SK-N-SH (cell line): ENCODE measurements at regions not wholly inside any gene's neighbourhood (a gene's known extent, or its start where the extent isn't known, plus 50 kb on each side); places are given as distances from the start of the nearest gene placed in this dataset.

Experiments used
- CTCF ChIA-PET: fragments of 300-600, 350-600 bp; formaldehyde crosslinking; extraction: SDS; loops from one replicate; lab custom pipeline; 2021; lab: Yijun Ruan, JAX
- POLR2A ChIA-PET: fragments of 350-600 bp; sonication (Branson Sonifier 250); formaldehyde crosslinking; extraction: SDS; loops from one replicate; lab custom pipeline; 2020; ENCODE audit warnings: antibody characterized with exemption, inconsistent platforms; lab: Yijun Ruan, JAX
- DNase-seq: peaks from one replicate; pipeline ENCODE4 v3.0.0; 2012
- H2AFZ ChIP-seq: fragments of 200-600 bp; sonication (generic); 2 replicates; pipeline ENCODE4 v1.8.1; 2016; ENCODE audit warnings: antibody characterized with exemption, mild to moderate bottlenecking, low read depth
- H3F3A ChIP-seq: fragments of 200-600 bp; sonication (generic); replicated peaks from 2 replicates; pipeline ENCODE3; 2016; ENCODE audit warnings: antibody characterized with exemption, mild to moderate bottlenecking; ENCODE audit not compliant: insufficient read depth
- H3K27ac ChIP-seq, 2 experiments: fragments of 200-500 bp in 1 of 2; fragments of 200-600 bp in 1 of 2; sonication (Bioruptor generic) in 1 of 2; sonication (generic), shearing (Covaris generic) in 1 of 2; 2 replicates each; pipeline versions ENCODE4 v1.5.1 to v1.6.1; 2014 to 2016; ENCODE audit warnings: low read depth in 2 of 2, inconsistent platforms in 1 of 2, low read length in 1 of 2, mild to moderate bottlenecking in 1 of 2, mixed read lengths in 1 of 2
- H3K27me3 ChIP-seq: fragments of 200-600 bp; sonication (generic), shearing (Covaris generic); 2 replicates; pipeline ENCODE4 v1.6.1; 2016; ENCODE audit warnings: mixed run types; ENCODE audit not compliant: insufficient read depth
- H3K36me3 ChIP-seq, 2 experiments: fragments of 200-500 bp in 1 of 2; fragments of 200-600 bp in 1 of 2; sonication (Bioruptor generic) in 1 of 2; sonication (generic) in 1 of 2; replicated peaks in 1 of 2; 2 replicates each; pipeline versions ENCODE3 to v1.5.1; 2014 to 2016; ENCODE audit warnings: low read length in 1 of 2, mild to moderate bottlenecking in 1 of 2; ENCODE audit not compliant: insufficient read depth in 2 of 2, control insufficient read depth in 1 of 2
- H3K4me1 ChIP-seq, 2 experiments: fragments of 200-500 bp in 1 of 2; fragments of 200-600 bp in 1 of 2; sonication (Bioruptor generic) in 1 of 2; sonication (generic), shearing (Covaris generic) in 1 of 2; 2 replicates each; pipeline versions ENCODE4 v1.5.1 to v1.6.1; 2014 to 2016; ENCODE audit warnings: low read depth in 1 of 2, low read length in 1 of 2, mixed run types in 1 of 2; ENCODE audit not compliant: insufficient read depth in 2 of 2, control insufficient read depth in 1 of 2
- H3K4me2 ChIP-seq: fragments of 200-600 bp; sonication (generic), shearing (Covaris generic); 2 replicates; pipeline ENCODE4 v1.6.1; 2017; ENCODE audit warnings: mixed run types
- H3K4me3 ChIP-seq, 2 experiments: fragments of 200-500 bp in 1 of 2; fragments of 200-600 bp in 1 of 2; sonication (Bioruptor generic) in 1 of 2; sonication (generic), shearing (Covaris generic) in 1 of 2; 2 replicates each; pipeline versions ENCODE4 v1.5.1 to v1.8.1; 2014 to 2016; ENCODE audit warnings: low read depth in 2 of 2, inconsistent platforms in 1 of 2, low read length in 1 of 2, mild to moderate bottlenecking in 1 of 2, mixed read lengths in 1 of 2, moderate library complexity in 1 of 2
- H3K79me2 ChIP-seq: fragments of 200-600 bp; sonication (generic); 2 replicates; pipeline ENCODE4 v1.8.1; 2017; ENCODE audit warnings: mild to moderate bottlenecking; ENCODE audit not compliant: insufficient read depth
- H3K9ac ChIP-seq: fragments of 200-600 bp; sonication (generic); 2 replicates; pipeline ENCODE4 v1.6.1; 2017; ENCODE audit warnings: mixed run types
- H3K9me2 ChIP-seq: fragments of 200-600 bp; sonication (generic); 2 replicates; pipeline ENCODE4 v1.6.1; 2017; ENCODE audit warnings: mixed run types
- H3K9me3 ChIP-seq: fragments of 200-600 bp; sonication (generic); 2 replicates; pipeline ENCODE4 v1.6.1; 2017; ENCODE audit warnings: mixed run types, mild to moderate bottlenecking, moderate library complexity
- H4K20me1 ChIP-seq: fragments of 200-600 bp; sonication (generic); 2 replicates; pipeline ENCODE4 v1.6.1; 2017; ENCODE audit warnings: mild to moderate bottlenecking, mixed run types; ENCODE audit not compliant: insufficient read depth
- CHD2 ChIP-seq: fragments of 150-350 bp; IDR thresholded peaks from 2 replicates; pipeline ENCODE4 v1.6.1; 2018; ENCODE audit warnings: low read length; ENCODE audit not compliant: partially characterized antibody
- ELF1 ChIP-seq: IDR thresholded peaks from 2 replicates; pipeline ENCODE4 v1.4.0; 2012
- EP300 ChIP-seq, 2 experiments: IDR thresholded peaks; 2 replicates each; pipeline versions ENCODE4 v1.4.0 to v1.6.1; 2012; ENCODE audit warnings: borderline replicate concordance in 1 of 2, low read depth in 1 of 2, low read length in 1 of 2
- FOXJ3 ChIP-seq: sonication (generic); formaldehyde crosslinking; IDR thresholded peaks from 2 replicates; pipeline ENCODE4 v1.5.1; 2020; ENCODE audit warnings: mild to moderate bottlenecking, missing genetic modification reagents
- GABPA ChIP-seq: IDR thresholded peaks from 2 replicates; pipeline ENCODE4 v1.4.0; 2012; ENCODE audit warnings: low read depth, mild to moderate bottlenecking
- JUND ChIP-seq: IDR thresholded peaks from 2 replicates; pipeline ENCODE4 v1.4.0; 2012
- MEF2A ChIP-seq: IDR thresholded peaks from 2 replicates; pipeline ENCODE4 v1.4.0; 2012; ENCODE audit warnings: low read depth, borderline replicate concordance
- NFIC ChIP-seq: IDR thresholded peaks from 2 replicates; pipeline ENCODE4 v1.4.0; 2012; ENCODE audit warnings: borderline replicate concordance
- PBX3 ChIP-seq: IDR thresholded peaks from 2 replicates; pipeline ENCODE4; 2012
- RAD21 ChIP-seq: IDR thresholded peaks from 2 replicates; pipeline ENCODE4 v1.6.1; 2012; ENCODE audit warnings: mild to moderate bottlenecking, low read length
- REST ChIP-seq: IDR thresholded peaks from 2 replicates; pipeline ENCODE4 v1.6.1; 2012; ENCODE audit warnings: mild to moderate bottlenecking, low read depth, low read length, moderate library complexity
- RFX5 ChIP-seq: IDR thresholded peaks from 2 replicates; pipeline ENCODE4 v1.6.1; 2012; ENCODE audit warnings: mild to moderate bottlenecking, improper control_type of control experiment, low read length
- TAF1 ChIP-seq: IDR thresholded peaks from 2 replicates; pipeline ENCODE4 v1.6.1; 2012; ENCODE audit warnings: low read depth, mild to moderate bottlenecking, low read length, moderate library complexity, borderline replicate concordance
- TCF12 ChIP-seq: IDR thresholded peaks from 2 replicates; pipeline ENCODE4 v1.4.0; 2012
- USF1 ChIP-seq: IDR thresholded peaks from 2 replicates; pipeline ENCODE4 v1.4.0; 2012; ENCODE audit warnings: low read depth, borderline replicate concordance
- YY1 ChIP-seq: IDR thresholded peaks from 2 replicates; pipeline ENCODE4 v1.4.0; 2012; ENCODE audit warnings: low read depth, mild to moderate bottlenecking
- WGBS: methylation state at CpG from one replicate; pipeline ENCODE4 v1.1.6; 2017; ENCODE audit warnings: low lambda C conversion rate; 5-methylcytosine and 5-hydroxymethylcytosine counted together

- TF ChIP-seq FOXJ3 (CRISPR knock-in tag): no peak
Observed at GRCh38 chr16:51713502-51713901, 562.4 kb upstream of the SALL1 start (continued).

GRCh38 chr16:51710905-51711563 lies 560.0 kb upstream of the SALL1 start:
- H3K9me2 ChIP-seq: no peaks in the 10 kb centered on the region
- WGBS: 39% methylated on average over 2 of the region's 2 CpGs

More at GRCh38 chr16:51710905-51711563, 560.0 kb upstream of the SALL1 start:
- Histone ChIP-seq H3F3A (no peaks in the 10 kb centered on the region), H3K27me3 (no peaks in the 10 kb centered on the region), H3K4me3 (no peak overlapping the region), H3K27ac (no peak overlapping the region), H3K9me3 (no peaks in the 10 kb centered on the region), H3K79me2 (no peaks in the 10 kb centered on the region), H3K9ac (no peak overlapping the region), H3K36me3 (no peaks in the 10 kb centered on the region), H3K4me1 (peaks cover 0 to 3% of the 10 kb centered on the region in 2 experiments; a peak in 1 of 4 replicates), H2AFZ (no peak overlapping the region), H4K20me1 (no peaks in the 10 kb centered on the region), H3K4me2 (no peak overlapping the region)
- TF ChIP-seq EP300 (IDR thresholded peaks at IDR 0.05; ENCODE audit: borderline replicate concordance in 1 of 2, low read depth in 1 of 2, low read length in 1 of 2) (no peak), CHD2 (no peak), ELF1 (no peak), PBX3 (no peak), REST (no peak), GABPA (no peak), YY1 (no peak), JUND (no peak), NFIC (no peak), RFX5 (no peak), TAF1 (no peak), USF1 (no peak), MEF2A (no peak), TCF12 (no peak), RAD21 (no peak)
- DNase-seq: no peak
- POLR2A ChIA-PET: no interaction called here
- CTCF ChIA-PET: interaction anchor here (1.1 kb wide), 1 partner anchor 36 kb away, joined by 3 read pairs; no protein-coding TSS in a partner anchor
